ENCODE measurements at regions not wholly inside any gene's neighbourhood (a gene's known extent, or its start where the extent isn't known, plus 50 kb on each side); places are given as distances from the start of the nearest gene placed in this dataset.

- H2AFZ ChIP-seq (ENCODE audit: low read depth, low read length) = no peak overlapping the region
- H3K79me2 ChIP-seq (replicated peaks; ENCODE audit: insufficient read depth, low read length) = no peaks in the 10 kb centered on the region
- no peaks in the 10 kb centered on the region for H3F3A ChIP-seq (ENCODE audit: insufficient read depth, low read length, poor library complexity, severe bottlenecking)
- H3K27me3 ChIP-seq (ENCODE audit: insufficient read depth, low read depth, low read length) = no peaks in the 10 kb centered on the region
- no peak overlapping the region for H3K9ac ChIP-seq (ENCODE audit: low read length)
- no peaks in the 10 kb centered on the region for H3K9me3 ChIP-seq (ENCODE audit: low read length)
- no peaks in the 10 kb centered on the region for H3K36me3 ChIP-seq (ENCODE audit: insufficient read depth, low read length)
- H3K9me2 ChIP-seq (ENCODE audit: insufficient read depth, low read length) = no peaks in the 10 kb centered on the region
- H3K27ac ChIP-seq (ENCODE audit: low read length) = no peak overlapping the region
- TF ChIP-seq POLR2AphosphoS5 (IDR thresholded peaks at IDR 0.05) (no peak), EP300 (conservative IDR thresholded peaks at IDR 0.05; ENCODE audit: poor library complexity, severe bottlenecking) (no peak), TAF1 (IDR thresholded peaks at IDR 0.05; ENCODE audit: low read depth) (no peak), SMC3 (conservative IDR thresholded peaks at IDR 0.05; ENCODE audit: poor library complexity) (no peak), MXI1 (conservative IDR thresholded peaks at IDR 0.05; ENCODE audit: poor library complexity, severe bottlenecking) (no peak), EZH2 (IDR thresholded peaks at IDR 0.05; ENCODE audit: borderline replicate concordance, insufficient read depth, low read length, poor library complexity, severe bottlenecking) (no peak), RAD21 (conservative IDR thresholded peaks at IDR 0.05) (no peak)
- H4K20me1 ChIP-seq (ENCODE audit: insufficient read depth) = no peaks in the 10 kb centered on the region
- H3K4me3 ChIP-seq (ENCODE audit: low read length) = no peak overlapping the region
- no peak overlapping the region for H3K4me2 ChIP-seq (ENCODE audit: low read length)
Observed at GRCh38 chr21:25373126-25374082, 233.9 kb downstream of the MRPL39 start.

- Histone ChIP-seq H3K27ac (ENCODE audit: low read length) (no peak overlapping the region), H3K4me2 (ENCODE audit: low read length) (no peak overlapping the region), H2AFZ (ENCODE audit: low read depth, low read length) (no peak overlapping the region), H3F3A (ENCODE audit: insufficient read depth, low read length, poor library complexity, severe bottlenecking) (no peaks in the 10 kb centered on the region), H4K20me1 (ENCODE audit: insufficient read depth) (no peaks in the 10 kb centered on the region), H3K36me3 (ENCODE audit: insufficient read depth, low read length) (no peaks in the 10 kb centered on the region), H3K4me3 (ENCODE audit: low read length) (no peak overlapping the region), H3K27me3 (ENCODE audit: insufficient read depth, low read depth, low read length) (no peaks in the 10 kb centered on the region), H3K9me2 (ENCODE audit: insufficient read depth, low read length) (no peaks in the 10 kb centered on the region), H3K9ac (ENCODE audit: low read length) (no peak overlapping the region), H3K9me3 (ENCODE audit: low read length) (no peaks in the 10 kb centered on the region), H3K79me2 (replicated peaks; ENCODE audit: insufficient read depth, low read length) (no peaks in the 10 kb centered on the region)
- TF ChIP-seq MXI1 (conservative IDR thresholded peaks at IDR 0.05; ENCODE audit: poor library complexity, severe bottlenecking) (no peak), EP300 (conservative IDR thresholded peaks at IDR 0.05; ENCODE audit: poor library complexity, severe bottlenecking) (no peak), RAD21 (conservative IDR thresholded peaks at IDR 0.05) (no peak), EZH2 (IDR thresholded peaks at IDR 0.05; ENCODE audit: borderline replicate concordance, insufficient read depth, low read length, poor library complexity, severe bottlenecking) (no peak), TAF1 (IDR thresholded peaks at IDR 0.05; ENCODE audit: low read depth) (no peak), SMC3 (conservative IDR thresholded peaks at IDR 0.05; ENCODE audit: poor library complexity) (no peak), POLR2AphosphoS5 (IDR thresholded peaks at IDR 0.05) (no peak)
- TF ChIP-seq, protein P1, sequence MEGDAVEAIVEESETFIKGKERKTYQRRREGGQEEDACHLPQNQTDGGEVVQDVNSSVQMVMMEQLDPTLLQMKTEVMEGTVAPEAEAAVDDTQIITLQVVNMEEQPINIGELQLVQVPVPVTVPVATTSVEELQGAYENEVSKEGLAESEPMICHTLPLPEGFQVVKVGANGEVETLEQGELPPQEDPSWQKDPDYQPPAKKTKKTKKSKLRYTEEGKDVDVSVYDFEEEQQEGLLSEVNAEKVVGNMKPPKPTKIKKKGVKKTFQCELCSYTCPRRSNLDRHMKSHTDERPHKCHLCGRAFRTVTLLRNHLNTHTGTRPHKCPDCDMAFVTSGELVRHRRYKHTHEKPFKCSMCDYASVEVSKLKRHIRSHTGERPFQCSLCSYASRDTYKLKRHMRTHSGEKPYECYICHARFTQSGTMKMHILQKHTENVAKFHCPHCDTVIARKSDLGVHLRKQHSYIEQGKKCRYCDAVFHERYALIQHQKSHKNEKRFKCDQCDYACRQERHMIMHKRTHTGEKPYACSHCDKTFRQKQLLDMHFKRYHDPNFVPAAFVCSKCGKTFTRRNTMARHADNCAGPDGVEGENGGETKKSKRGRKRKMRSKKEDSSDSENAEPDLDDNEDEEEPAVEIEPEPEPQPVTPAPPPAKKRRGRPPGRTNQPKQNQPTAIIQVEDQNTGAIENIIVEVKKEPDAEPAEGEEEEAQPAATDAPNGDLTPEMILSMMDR (IDR thresholded peaks at IDR 0.05; ENCODE audit: poor library complexity, severe bottlenecking) = no peak
- TF ChIP-seq, protein P2, sequence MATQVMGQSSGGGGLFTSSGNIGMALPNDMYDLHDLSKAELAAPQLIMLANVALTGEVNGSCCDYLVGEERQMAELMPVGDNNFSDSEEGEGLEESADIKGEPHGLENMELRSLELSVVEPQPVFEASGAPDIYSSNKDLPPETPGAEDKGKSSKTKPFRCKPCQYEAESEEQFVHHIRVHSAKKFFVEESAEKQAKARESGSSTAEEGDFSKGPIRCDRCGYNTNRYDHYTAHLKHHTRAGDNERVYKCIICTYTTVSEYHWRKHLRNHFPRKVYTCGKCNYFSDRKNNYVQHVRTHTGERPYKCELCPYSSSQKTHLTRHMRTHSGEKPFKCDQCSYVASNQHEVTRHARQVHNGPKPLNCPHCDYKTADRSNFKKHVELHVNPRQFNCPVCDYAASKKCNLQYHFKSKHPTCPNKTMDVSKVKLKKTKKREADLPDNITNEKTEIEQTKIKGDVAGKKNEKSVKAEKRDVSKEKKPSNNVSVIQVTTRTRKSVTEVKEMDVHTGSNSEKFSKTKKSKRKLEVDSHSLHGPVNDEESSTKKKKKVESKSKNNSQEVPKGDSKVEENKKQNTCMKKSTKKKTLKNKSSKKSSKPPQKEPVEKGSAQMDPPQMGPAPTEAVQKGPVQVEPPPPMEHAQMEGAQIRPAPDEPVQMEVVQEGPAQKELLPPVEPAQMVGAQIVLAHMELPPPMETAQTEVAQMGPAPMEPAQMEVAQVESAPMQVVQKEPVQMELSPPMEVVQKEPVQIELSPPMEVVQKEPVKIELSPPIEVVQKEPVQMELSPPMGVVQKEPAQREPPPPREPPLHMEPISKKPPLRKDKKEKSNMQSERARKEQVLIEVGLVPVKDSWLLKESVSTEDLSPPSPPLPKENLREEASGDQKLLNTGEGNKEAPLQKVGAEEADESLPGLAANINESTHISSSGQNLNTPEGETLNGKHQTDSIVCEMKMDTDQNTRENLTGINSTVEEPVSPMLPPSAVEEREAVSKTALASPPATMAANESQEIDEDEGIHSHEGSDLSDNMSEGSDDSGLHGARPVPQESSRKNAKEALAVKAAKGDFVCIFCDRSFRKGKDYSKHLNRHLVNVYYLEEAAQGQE (IDR thresholded peaks at IDR 0.05; ENCODE audit: borderline replicate concordance) = no peak
Observed at GRCh38 chr21:25371841-25372425, 235.3 kb downstream of the MRPL39 start.

All from neural cell (in vitro differentiated cells).